ENCODE measurements at regions not wholly inside any gene's neighbourhood (a gene's known extent, or its start where the extent isn't known, plus 50 kb on each side); places are given as distances from the start of the nearest gene placed in this dataset.

GRCh38 chr6:90669846-90670245, 83.0 kb upstream of the MAP3K7 start:
- no peaks in the 10 kb centered on the region for H3K9me3 ChIP-seq
- no peaks in the 10 kb centered on the region for H3K36me3 Mint-ChIP-seq (ENCODE audit: insufficient read depth, unreplicated experiment)
- H3K4me3 ChIP-seq (ENCODE audit: low read depth, low read length), result no peak overlapping the region
- POLR2A ChIA-PET, result no interaction called here
- H3K4me1 Mint-ChIP-seq (ENCODE audit: low read depth, unreplicated experiment), result no peaks in the 10 kb centered on the region
- peaks cover 17% of the 10 kb centered on the region for H3K27me3 Mint-ChIP-seq (ENCODE audit: insufficient read depth, unreplicated experiment)
- CTCF ChIA-PET, result no interaction called here
- no peaks in the 10 kb centered on the region for H3K4me1 ChIP-seq
- intact Hi-C loops (cut with micrococcal nuclease; ENCODE audit: unreplicated experiment), result no loop called here
- DNase-seq, result no peak
- TF ChIP-seq CTCF (IDR thresholded peaks at IDR 0.05; ENCODE audit: insufficient read depth in 1 of 2, low read depth in 1 of 2, low read length in 1 of 2, severe bottlenecking in 1 of 2, unreplicated experiment in 1 of 2), result no peak
- no peak overlapping the region for H3K4me3 Mint-ChIP-seq (ENCODE audit: unreplicated experiment)
- no peak overlapping the region for H3K27ac Mint-ChIP-seq (ENCODE audit: unreplicated experiment)
- BruUV-seq (replicated peaks), result no TSS peak
- no peaks in the 10 kb centered on the region for H3K36me3 ChIP-seq (ENCODE audit: control insufficient read depth, insufficient read depth, low read length)
- H3K9me3 Mint-ChIP-seq (ENCODE audit: unreplicated experiment), result no peaks in the 10 kb centered on the region
- H3K27me3 ChIP-seq (replicated peaks; ENCODE audit: control insufficient read depth, insufficient read depth, low read length), result no peaks in the 10 kb centered on the region

- BruUV-seq (replicated peaks), result no TSS peak
- intact Hi-C loops (cut with micrococcal nuclease; ENCODE audit: unreplicated experiment), result no loop called here
- H3K36me3 Mint-ChIP-seq (ENCODE audit: insufficient read depth, unreplicated experiment), result no peaks in the 10 kb centered on the region
- H3K9me3 Mint-ChIP-seq (ENCODE audit: unreplicated experiment), result no peaks in the 10 kb centered on the region
- DNase-seq, result no peak
- H3K27me3 ChIP-seq (replicated peaks; ENCODE audit: control insufficient read depth, insufficient read depth, low read length), result no peaks in the 10 kb centered on the region
- POLR2A ChIA-PET, result no interaction called here
- CTCF ChIA-PET, result no interaction called here
- peaks cover 13% of the 10 kb centered on the region for H3K27me3 Mint-ChIP-seq (ENCODE audit: insufficient read depth, unreplicated experiment)
- TF ChIP-seq CTCF (IDR thresholded peaks at IDR 0.05; ENCODE audit: insufficient read depth in 1 of 2, low read depth in 1 of 2, low read length in 1 of 2, severe bottlenecking in 1 of 2, unreplicated experiment in 1 of 2), result no peak
- no peak overlapping the region for H3K4me3 ChIP-seq (ENCODE audit: low read depth, low read length)
- H3K27ac Mint-ChIP-seq (ENCODE audit: unreplicated experiment), result no peak overlapping the region
- H3K4me3 Mint-ChIP-seq (ENCODE audit: unreplicated experiment), result no peak overlapping the region
- no peaks in the 10 kb centered on the region for H3K9me3 ChIP-seq
- no peaks in the 10 kb centered on the region for H3K4me1 Mint-ChIP-seq (ENCODE audit: low read depth, unreplicated experiment)
- H3K4me1 ChIP-seq, result no peaks in the 10 kb centered on the region
- no peaks in the 10 kb centered on the region for H3K36me3 ChIP-seq (ENCODE audit: control insufficient read depth, insufficient read depth, low read length)
Measured at GRCh38 chr6:90669420-90669819, 82.5 kb upstream of the MAP3K7 start.

DNA sequence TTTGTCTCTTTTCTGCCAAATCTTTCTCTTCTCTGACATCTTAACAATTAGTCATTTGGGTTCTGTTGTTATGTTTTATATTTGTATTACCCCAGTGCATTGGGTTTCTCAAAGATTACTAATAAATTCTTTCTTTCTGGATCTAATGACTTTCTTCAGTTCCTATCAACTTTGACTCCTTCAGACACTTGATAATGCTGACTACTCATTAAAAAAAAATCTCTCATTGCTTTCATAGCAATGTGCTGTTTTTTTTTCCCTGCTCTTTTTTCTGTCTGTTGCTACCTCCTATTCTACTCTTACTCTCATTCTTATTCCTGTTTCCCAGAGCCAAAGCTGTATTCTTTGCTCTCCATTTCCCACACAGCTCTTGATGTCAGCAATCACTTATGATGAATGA, 81.3 kb upstream of the MAP3K7 start:
- intact Hi-C loops (cut with micrococcal nuclease; ENCODE audit: unreplicated experiment), result no loop called here
- H3K4me3 Mint-ChIP-seq (ENCODE audit: unreplicated experiment), result no peak overlapping the region
- no peak for TF ChIP-seq CTCF (IDR thresholded peaks at IDR 0.05; ENCODE audit: insufficient read depth in 1 of 2, low read depth in 1 of 2, low read length in 1 of 2, severe bottlenecking in 1 of 2, unreplicated experiment in 1 of 2)
- H3K4me1 ChIP-seq, result no peaks in the 10 kb centered on the region
- no peak overlapping the region for H3K4me3 ChIP-seq (ENCODE audit: low read depth, low read length)
- POLR2A ChIA-PET, result no interaction called here
- H3K9me3 Mint-ChIP-seq (ENCODE audit: unreplicated experiment), result no peaks in the 10 kb centered on the region
- CTCF ChIA-PET, result no interaction called here
- H3K27me3 ChIP-seq (replicated peaks; ENCODE audit: control insufficient read depth, insufficient read depth, low read length), result no peaks in the 10 kb centered on the region
- peaks cover 8% of the 10 kb centered on the region for H3K27me3 Mint-ChIP-seq (ENCODE audit: insufficient read depth, unreplicated experiment)
- no peaks in the 10 kb centered on the region for H3K4me1 Mint-ChIP-seq (ENCODE audit: low read depth, unreplicated experiment)
- H3K27ac Mint-ChIP-seq (ENCODE audit: unreplicated experiment), result no peak overlapping the region
- no peaks in the 10 kb centered on the region for H3K36me3 Mint-ChIP-seq (ENCODE audit: insufficient read depth, unreplicated experiment)
- BruUV-seq (replicated peaks), result no TSS peak
- DNase-seq, result no peak
- H3K9me3 ChIP-seq, result no peaks in the 10 kb centered on the region
- H3K36me3 ChIP-seq (ENCODE audit: control insufficient read depth, insufficient read depth, low read length), result no peaks in the 10 kb centered on the region

Data from Caco-2 (cell line).